ENCODE measurements at regions not wholly inside any gene's neighbourhood (a gene's known extent, or its start where the extent isn't known, plus 50 kb on each side); places are given as distances from the start of the nearest gene placed in this dataset.

DNA sequence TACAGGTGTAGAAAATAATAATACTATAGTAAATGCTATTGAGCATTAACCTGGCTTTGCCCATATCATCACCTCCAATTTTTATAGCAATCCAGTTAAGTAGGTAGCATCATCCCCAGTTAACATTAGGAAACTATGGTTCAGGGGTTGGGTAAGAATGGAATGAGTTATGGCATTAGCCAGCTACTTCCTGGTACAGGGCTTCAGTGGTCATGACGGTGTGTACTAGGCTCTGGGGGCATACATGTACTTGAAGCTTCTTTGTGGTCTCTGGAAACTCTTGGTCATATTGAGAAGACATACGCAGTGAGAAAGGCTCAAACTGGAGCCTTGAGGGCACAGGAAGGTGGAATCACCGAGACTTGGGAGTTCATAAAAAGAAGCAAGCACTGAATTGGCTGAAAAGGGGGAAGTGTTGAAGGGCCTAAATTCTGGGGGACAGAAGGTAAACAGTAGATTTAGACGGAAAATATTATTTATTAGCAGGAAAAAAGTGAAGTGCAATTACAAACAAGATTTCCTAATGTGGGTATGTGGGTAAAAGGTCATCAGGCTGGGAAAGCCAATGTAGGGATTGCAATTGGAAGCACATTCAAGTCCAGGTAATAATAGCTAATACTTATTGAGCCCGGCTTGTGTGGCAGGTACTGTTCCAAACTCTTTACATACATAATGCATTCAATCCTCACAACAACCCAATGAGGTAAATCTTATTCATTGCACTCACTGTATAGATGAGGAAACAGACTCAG, 114.2 kb upstream of the ATP1A1 start:
- ATAC-seq (replicated peaks; ENCODE audit: extremely low read depth, poor library complexity, severe bottlenecking): no peak
- Mint-ChIP-seq H3K4me1 (peaks cover 9% of the 10 kb centered on the region), H3K4me3 (no peak overlapping the region), H3K36me3 (ENCODE audit: insufficient read depth) (no peaks in the 10 kb centered on the region), H3K27ac (ENCODE audit: low read depth) (no peak overlapping the region), H3K27me3 (no peaks in the 10 kb centered on the region), H3K9me3 (no peaks in the 10 kb centered on the region)
- DNase-seq (ENCODE audit: low spot score in 2 of 2): no peak

DNA sequence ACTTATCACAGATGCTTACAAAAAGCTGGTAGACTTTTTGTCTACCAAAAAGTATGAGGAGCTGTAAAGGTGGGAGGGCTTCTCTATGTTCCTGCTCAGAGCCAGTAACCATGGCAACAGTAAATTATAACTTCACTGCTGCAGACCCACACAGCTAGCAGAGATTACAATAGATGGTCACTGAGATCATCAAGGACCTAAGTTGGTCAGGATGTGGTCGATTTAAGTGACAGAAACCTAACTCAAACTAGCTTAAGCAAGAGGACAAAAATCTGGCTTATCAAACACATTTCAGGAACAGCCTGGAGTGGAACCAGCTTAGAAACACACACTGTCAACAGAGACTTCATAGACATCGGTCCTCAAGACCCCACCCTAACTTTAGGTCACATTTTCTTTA, 113.4 kb upstream of the ATP1A1 start:
- H3K36me3 Mint-ChIP-seq (ENCODE audit: insufficient read depth): no peaks in the 10 kb centered on the region
- no peak overlapping the region for H3K4me3 Mint-ChIP-seq
- peak; percentile 36 for ATAC-seq (replicated peaks; ENCODE audit: extremely low read depth, poor library complexity, severe bottlenecking)
- no peak overlapping the region for H3K27ac Mint-ChIP-seq (ENCODE audit: low read depth)
- no peaks in the 10 kb centered on the region for H3K9me3 Mint-ChIP-seq
- DNase-seq (ENCODE audit: low spot score in 2 of 2): no peak
- peaks cover 9% of the 10 kb centered on the region for H3K4me1 Mint-ChIP-seq
- H3K27me3 Mint-ChIP-seq: no peaks in the 10 kb centered on the region

DNA sequence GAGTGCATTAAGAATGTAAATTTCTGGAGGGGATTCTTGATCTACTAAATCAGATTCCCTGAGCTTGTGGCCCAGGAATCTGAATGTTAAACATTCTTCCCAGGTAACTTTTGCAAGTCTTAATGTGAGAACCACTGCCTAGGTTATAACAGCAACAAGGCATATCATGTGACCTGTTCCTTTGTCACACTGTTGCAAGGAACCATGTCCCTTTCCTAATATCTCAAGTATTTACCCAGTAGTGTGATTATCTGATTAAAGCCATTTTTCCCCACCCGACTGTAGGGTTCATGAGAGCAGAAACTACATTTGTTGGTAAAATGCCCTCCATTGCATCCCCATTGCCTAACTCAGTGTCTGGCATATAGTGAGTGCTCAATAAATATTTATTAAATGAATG, 112.9 kb upstream of the ATP1A1 start:
- DNase-seq (ENCODE audit: low spot score in 2 of 2): no peak
- no peak for ATAC-seq (replicated peaks; ENCODE audit: extremely low read depth, poor library complexity, severe bottlenecking)
- H3K27ac Mint-ChIP-seq (ENCODE audit: low read depth): no peak overlapping the region
- H3K36me3 Mint-ChIP-seq (ENCODE audit: insufficient read depth): no peaks in the 10 kb centered on the region
- H3K9me3 Mint-ChIP-seq: no peaks in the 10 kb centered on the region
- peaks cover 9% of the 10 kb centered on the region for H3K4me1 Mint-ChIP-seq
- no peaks in the 10 kb centered on the region for H3K27me3 Mint-ChIP-seq
- H3K4me3 Mint-ChIP-seq: no peak overlapping the region

GRCh38 chr1:116260621-116261020, 112.4 kb upstream of the ATP1A1 start:
- Mint-ChIP-seq H3K4me1 (peaks cover 10% of the 10 kb centered on the region), H3K4me3 (no peak overlapping the region), H3K9me3 (no peaks in the 10 kb centered on the region), H3K27ac (ENCODE audit: low read depth) (no peak overlapping the region), H3K36me3 (ENCODE audit: insufficient read depth) (no peaks in the 10 kb centered on the region), H3K27me3 (no peaks in the 10 kb centered on the region)
- DNase-seq (ENCODE audit: low spot score in 2 of 2) (no peak), ATAC-seq (replicated peaks; ENCODE audit: extremely low read depth, poor library complexity, severe bottlenecking) (no peak)

DNA sequence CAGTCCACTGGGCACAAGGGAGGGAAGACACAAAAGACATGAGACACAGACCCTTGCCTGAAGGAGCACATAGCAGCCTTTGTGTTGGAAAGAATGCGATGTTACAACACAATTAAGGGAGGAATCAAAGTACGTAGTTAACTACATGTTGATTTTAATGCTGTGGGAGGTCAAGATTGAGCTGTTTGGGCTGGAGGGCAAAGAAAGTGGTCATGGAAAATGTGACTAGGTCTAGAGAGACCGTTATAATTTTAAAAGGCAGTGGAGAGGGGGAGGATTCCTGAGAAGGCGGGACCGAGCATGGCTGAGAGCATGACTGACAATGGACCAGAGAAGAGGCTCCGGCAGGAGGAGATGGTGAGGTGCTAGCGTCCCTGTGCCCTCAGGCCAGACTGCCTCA, 111.8 kb upstream of the ATP1A1 start:
- no peak overlapping the region for H3K27ac Mint-ChIP-seq (ENCODE audit: low read depth)
- no peak overlapping the region for H3K4me3 Mint-ChIP-seq
- H3K9me3 Mint-ChIP-seq: no peaks in the 10 kb centered on the region
- peaks cover 16% of the 10 kb centered on the region for H3K4me1 Mint-ChIP-seq
- no peaks in the 10 kb centered on the region for H3K27me3 Mint-ChIP-seq
- ATAC-seq (replicated peaks; ENCODE audit: extremely low read depth, poor library complexity, severe bottlenecking) (no peak), DNase-seq (ENCODE audit: low spot score in 2 of 2) (no peak)
- H3K36me3 Mint-ChIP-seq (ENCODE audit: insufficient read depth): no peaks in the 10 kb centered on the region

GRCh38 chr1:116262207-116262994, 110.6 kb upstream of the ATP1A1 start:
- no peaks in the 10 kb centered on the region for H3K36me3 Mint-ChIP-seq (ENCODE audit: insufficient read depth)
- ATAC-seq (replicated peaks; ENCODE audit: extremely low read depth, poor library complexity, severe bottlenecking) (no peak), DNase-seq (ENCODE audit: low spot score in 2 of 2) (no peak)
- no peaks in the 10 kb centered on the region for H3K27me3 Mint-ChIP-seq
- no peaks in the 10 kb centered on the region for H3K9me3 Mint-ChIP-seq
- H3K4me3 Mint-ChIP-seq: no peak overlapping the region
- H3K27ac Mint-ChIP-seq (ENCODE audit: low read depth): no peak overlapping the region
- peaks cover 18% of the 10 kb centered on the region for H3K4me1 Mint-ChIP-seq

- Mint-ChIP-seq H3K36me3 (ENCODE audit: insufficient read depth) (no peaks in the 10 kb centered on the region), H3K4me1 (peaks cover 18% of the 10 kb centered on the region), H3K4me3 (no peak overlapping the region), H3K27me3 (no peaks in the 10 kb centered on the region), H3K27ac (ENCODE audit: low read depth) (no peak overlapping the region), H3K9me3 (no peaks in the 10 kb centered on the region)
- ATAC-seq (replicated peaks; ENCODE audit: extremely low read depth, poor library complexity, severe bottlenecking) (no peak), DNase-seq (ENCODE audit: low spot score in 2 of 2) (no peak)
Measured at GRCh38 chr1:116262995-116263385, 110.1 kb upstream of the ATP1A1 start.

DNA sequence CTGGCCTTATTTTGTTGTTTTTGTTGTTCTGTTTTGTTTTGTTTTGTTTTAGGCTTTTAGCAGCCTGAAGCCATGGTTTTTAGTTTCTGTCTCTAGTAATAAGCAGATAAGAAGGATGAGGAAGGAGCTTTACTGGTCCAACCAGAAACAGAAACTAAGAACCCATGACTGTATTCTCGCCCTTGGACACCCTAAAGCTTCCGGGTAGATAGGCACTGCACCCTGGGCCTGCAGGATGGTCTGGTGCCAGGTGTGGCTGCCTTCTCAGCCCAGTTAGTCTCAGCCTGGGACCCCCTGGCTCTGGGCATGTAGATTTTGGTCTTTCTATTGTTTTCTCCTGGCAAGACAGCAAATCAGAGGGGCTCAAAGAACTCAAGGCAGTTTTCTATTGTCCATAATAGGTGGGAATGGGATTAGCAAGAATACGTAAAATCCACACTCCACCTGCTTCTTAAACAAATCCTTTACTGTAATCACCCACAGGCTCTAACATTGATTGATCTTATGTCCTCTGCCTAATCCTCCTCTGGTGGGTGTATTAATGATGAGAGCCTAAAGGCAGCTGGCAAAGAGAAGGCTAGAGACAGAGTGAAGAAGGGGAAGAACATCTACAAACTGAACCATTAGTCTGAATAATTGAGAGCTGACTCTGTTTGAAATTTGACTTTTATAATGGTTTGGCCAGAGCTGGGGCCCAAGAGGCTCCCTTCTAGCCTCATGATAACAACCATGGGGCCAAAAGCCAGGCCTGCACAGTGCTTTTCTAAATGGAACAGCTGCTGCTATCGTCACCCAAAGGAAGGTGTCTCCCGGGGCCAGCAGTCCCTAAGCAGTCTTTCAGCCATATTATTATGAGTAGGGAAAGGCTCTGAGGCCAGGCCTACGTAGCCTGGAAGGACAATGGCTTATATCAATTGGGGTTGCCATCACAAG, 106.8 kb upstream of the ATP1A1 start:
- no peak for DNase-seq (ENCODE audit: low spot score in 2 of 2)
- no peaks in the 10 kb centered on the region for H3K36me3 Mint-ChIP-seq (ENCODE audit: insufficient read depth)
- peak overlapping the region; percentile 38 for H3K27ac Mint-ChIP-seq (ENCODE audit: low read depth)
- H3K27me3 Mint-ChIP-seq: no peaks in the 10 kb centered on the region
- H3K4me3 Mint-ChIP-seq: no peak overlapping the region
- H3K4me1 Mint-ChIP-seq: peaks cover 10% of the 10 kb centered on the region
- no peak for ATAC-seq (replicated peaks; ENCODE audit: extremely low read depth, poor library complexity, severe bottlenecking)
- no peaks in the 10 kb centered on the region for H3K9me3 Mint-ChIP-seq

GRCh38 chr1:116266864-116267212, 106.2 kb upstream of the ATP1A1 start:
- DNase-seq (ENCODE audit: low spot score in 2 of 2) (no peak), ATAC-seq (replicated peaks; ENCODE audit: extremely low read depth, poor library complexity, severe bottlenecking) (no peak)
- no peaks in the 10 kb centered on the region for H3K36me3 Mint-ChIP-seq (ENCODE audit: insufficient read depth)
- no peak overlapping the region for H3K4me3 Mint-ChIP-seq
- H3K27ac Mint-ChIP-seq (ENCODE audit: low read depth): no peak overlapping the region
- H3K9me3 Mint-ChIP-seq: no peaks in the 10 kb centered on the region
- H3K4me1 Mint-ChIP-seq: peaks cover 8% of the 10 kb centered on the region
- H3K27me3 Mint-ChIP-seq: no peaks in the 10 kb centered on the region

DNA sequence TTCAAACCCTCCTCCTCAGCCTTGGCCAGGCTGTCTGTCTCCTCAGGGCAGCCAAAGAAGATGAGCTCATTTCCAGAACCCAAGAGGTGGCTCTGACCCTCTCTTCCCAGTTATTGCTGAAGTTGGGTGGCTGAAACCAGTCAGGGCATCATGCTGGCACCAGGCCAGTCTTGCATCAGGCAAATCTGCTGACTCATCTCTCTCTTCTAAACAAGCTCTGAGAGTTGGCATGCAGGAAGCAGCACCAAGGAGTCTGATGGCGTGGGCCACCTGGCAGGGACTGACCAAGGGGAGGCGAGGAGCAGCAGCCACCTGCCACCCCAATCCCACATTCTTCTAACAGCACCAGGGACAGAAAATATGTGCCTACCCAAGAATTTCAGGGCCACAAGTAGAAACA, 104.8 kb upstream of the ATP1A1 start:
- ATAC-seq (replicated peaks; ENCODE audit: extremely low read depth, poor library complexity, severe bottlenecking): no peak
- no peak overlapping the region for H3K27ac Mint-ChIP-seq (ENCODE audit: low read depth)

DNA sequence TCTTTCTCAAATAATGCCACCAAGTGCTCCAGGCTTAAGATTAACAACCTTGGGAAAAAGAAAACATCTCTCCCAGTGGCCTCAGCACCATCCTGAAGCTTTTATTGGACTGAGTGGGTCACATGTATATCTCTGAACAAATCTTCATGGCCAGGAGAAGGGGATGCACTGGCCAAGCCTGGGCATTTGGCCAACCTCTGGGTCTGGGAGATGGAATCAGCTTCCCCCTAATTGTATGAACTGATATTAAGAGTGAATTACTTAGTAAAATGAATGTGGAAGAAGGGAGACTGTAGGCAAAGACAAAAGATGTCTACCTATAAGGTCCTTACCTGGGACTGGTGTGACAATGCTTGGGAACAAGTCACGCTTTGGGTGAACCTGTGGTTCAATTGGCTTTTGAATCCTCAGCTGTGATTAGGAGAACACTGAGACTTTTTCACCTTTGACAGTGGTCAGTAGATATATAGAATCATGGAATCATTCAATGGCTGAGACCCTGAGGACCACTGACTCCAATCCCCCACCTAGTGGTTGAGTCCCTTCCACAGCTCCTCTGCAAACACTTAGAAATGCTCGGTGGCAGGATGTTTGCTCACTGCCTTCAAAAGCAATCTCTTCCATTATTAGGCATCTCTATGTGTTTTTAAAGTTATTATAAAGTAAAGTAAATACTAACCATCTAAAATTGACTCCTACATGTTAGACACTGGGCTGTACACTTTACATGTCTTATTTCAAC, 102.6 kb upstream of the ATP1A1 start:
- DNase-seq (ENCODE audit: low spot score in 2 of 2) (no peak), ATAC-seq (replicated peaks; ENCODE audit: extremely low read depth, poor library complexity, severe bottlenecking) (no peak)
- Mint-ChIP-seq H3K27me3 (no peaks in the 10 kb centered on the region), H3K4me3 (no peak overlapping the region), H3K9me3 (no peaks in the 10 kb centered on the region), H3K36me3 (ENCODE audit: insufficient read depth) (no peaks in the 10 kb centered on the region), H3K4me1 (peaks cover 8% of the 10 kb centered on the region), H3K27ac (ENCODE audit: low read depth) (no peak overlapping the region)

More for the DNA sequence above, 104.8 kb upstream of the ATP1A1 start:
- Mint-ChIP-seq H3K9me3 (no peaks in the 10 kb centered on the region), H3K4me3 (no peak overlapping the region), H3K4me1 (peaks cover 8% of the 10 kb centered on the region), H3K27me3 (no peaks in the 10 kb centered on the region), H3K36me3 (ENCODE audit: insufficient read depth) (no peaks in the 10 kb centered on the region)
- no peak for DNase-seq (ENCODE audit: low spot score in 2 of 2)
